Erythroblast (primary cell): ENCODE measurements at regions not wholly inside any gene's neighbourhood (a gene's known extent, or its start where the extent isn't known, plus 50 kb on each side); places are given as distances from the start of the nearest gene placed in this dataset.
"Not testable (repeated sequence)": the region's sequence is repeated elsewhere in the genome, so short reads cannot be mapped to it uniquely, and the experiment has no call there.

Experiments used
- DNase-seq, 2 experiments: peaks; one replicate each; lab custom pipeline; 2025; lab: John Stamatoyannopoulos, UW
- GATA1 ChIP-seq: IDR thresholded peaks from 2 replicates; pipeline ENCODE4 v1.6.1; 2011; ENCODE audit warnings: low read depth, mild to moderate bottlenecking, control low read depth, low read length, moderate library complexity
- POLR2A ChIP-seq: IDR thresholded peaks from 2 replicates; pipeline ENCODE4 v1.6.1; 2011; ENCODE audit warnings: mild to moderate bottlenecking, low read length

DNA sequence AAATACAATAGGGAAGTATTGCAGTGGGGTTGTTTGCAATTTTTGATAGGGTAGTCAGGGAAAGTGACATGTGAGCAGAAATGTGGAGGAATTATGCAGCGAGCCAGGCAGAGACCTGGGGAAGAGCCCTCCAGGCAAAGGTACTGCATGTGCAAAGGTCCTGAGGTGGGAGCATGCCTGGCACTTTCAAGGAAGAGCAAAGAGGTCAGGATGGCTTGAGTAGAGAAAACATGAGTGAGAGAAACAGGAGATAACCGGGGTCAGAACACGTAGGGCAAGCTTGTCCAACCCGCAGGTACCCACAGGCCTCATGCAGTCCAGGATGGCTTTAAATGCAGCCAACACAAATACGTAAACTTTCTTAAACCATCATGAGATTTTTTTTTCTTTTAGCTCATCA, 71.0 kb downstream of the COQ2 start:
- TF ChIP-seq GATA1 (no peak), POLR2A (no peak)
- no peak for DNase-seq

DNA sequence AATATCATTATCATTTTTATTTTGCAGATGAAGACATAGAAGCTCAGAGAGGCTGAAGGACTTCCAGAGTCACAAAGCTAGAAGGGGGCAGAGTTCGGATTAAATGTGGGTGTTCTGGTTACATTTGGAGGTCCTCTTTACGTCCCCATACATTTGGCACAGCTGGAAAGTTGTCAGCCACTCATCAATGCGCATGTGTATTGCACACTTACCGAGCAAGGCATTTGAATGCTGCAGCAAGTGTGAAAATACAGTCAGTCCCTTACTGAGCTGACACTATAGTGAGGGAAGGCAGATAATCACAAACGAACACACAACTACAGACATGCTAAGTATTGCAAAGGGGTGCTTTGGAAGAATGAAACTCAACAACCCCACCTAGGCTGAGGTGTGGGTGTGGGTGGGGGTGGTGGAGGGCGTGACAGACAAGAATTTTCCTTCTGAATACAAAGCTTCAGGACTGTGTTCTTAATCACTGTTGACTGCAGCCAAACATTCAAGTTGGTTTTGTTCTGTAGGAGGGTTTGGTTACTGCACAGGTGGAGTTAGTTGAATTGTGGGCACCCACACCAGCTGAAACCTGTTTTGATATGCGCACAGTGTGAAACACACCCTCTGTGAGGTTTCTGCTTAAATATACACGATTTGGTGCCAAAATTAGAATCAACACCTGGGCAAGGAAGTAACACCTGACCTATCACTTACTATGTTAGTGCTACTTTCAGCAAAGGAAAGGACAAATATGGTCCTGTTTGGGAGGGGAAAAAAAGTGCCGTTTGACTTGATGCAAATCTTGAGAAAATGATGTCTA, 72.4 kb downstream of the COQ2 start:
- no peak for TF ChIP-seq POLR2A
- TF ChIP-seq GATA1 = no peak
- no peak for DNase-seq

DNA sequence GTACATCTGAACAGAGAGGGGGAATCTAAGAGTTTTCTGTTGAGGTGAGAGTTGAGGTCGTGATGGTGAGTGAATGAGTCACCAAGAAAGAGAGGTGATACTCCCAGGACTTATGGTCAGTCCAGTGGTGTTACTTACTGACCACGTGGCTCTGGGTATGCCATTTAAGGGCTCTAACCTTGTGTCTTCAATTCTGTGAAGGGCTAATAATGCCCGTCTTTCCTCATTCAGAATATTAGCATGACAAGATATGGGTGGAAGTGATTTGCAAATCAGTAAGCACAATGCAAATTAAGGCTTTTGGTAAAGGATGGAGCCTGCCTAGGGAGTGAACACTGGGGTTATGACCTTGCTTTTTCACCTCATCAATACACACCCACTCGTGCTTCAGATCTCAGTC, 75.2 kb downstream of the COQ2 start:
- TF ChIP-seq POLR2A (no peak), GATA1 (no peak)
- no peak for DNase-seq

DNA sequence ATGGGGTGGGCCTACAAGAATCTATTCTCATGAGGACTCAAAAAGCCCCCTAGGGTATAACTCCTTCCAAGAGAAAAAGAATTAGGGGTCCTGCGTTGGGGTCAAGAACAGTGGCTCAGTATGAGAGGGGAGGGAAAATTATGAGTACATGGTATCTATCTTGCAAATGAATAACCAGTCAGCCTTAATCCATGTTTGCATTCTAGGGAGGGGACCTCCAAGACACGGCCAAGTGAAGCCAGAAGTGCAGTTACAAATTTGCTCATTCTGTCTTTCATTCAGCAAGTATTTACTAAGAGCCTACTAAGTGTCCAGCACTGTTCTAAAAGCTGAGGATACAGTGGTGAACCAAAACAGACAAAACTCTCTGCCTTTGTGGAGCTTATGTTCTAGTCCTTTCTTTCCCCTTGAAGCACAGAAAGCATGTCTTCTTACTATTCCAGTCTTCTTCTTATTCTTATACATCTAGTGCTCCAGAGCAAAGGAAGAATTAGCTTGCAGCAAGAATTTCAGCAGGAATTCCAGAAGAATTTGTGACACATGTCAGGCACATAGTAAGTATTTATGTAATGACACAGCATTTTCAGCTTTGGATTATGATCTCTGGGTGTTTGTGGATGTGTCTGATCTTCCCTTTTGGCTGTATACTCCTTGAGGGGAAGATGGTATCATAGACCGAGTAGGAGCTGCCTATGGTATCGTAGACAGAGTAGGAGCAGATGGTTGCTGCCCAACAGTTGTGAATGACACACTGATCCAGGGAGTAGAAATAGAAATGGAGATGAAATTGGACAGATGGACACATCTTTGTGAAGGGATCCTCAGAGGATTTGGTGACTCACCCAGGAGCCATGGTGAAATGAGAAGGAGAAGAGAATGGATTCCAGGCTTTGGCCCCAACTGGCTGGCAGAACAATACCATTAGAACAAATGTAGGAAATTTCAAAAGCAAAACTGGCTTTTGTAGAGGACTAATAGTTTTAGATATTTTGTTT, 75.9 kb downstream of the COQ2 start:
- TF ChIP-seq GATA1 (no peak), POLR2A (no peak)
- DNase-seq = no peak

GRCh38 chr4:83207497-83208101, 77.0 kb downstream of the COQ2 start:
- TF ChIP-seq POLR2A (no peak), GATA1 (no peak)
- DNase-seq = no peak

GRCh38 chr4:83205760-83206159, 78.8 kb downstream of the COQ2 start:
- TF ChIP-seq POLR2A = no peak
- no peak for TF ChIP-seq GATA1

GRCh38 chr4:83204731-83205130, 79.9 kb downstream of the COQ2 start:
- no peak for DNase-seq
- TF ChIP-seq POLR2A (no peak), GATA1 (no peak)

More at GRCh38 chr4:83205760-83206159, 78.8 kb downstream of the COQ2 start:
- DNase-seq = no peak

- no peak for TF ChIP-seq GATA1
- no peak for TF ChIP-seq POLR2A
- DNase-seq = no peak
Measured at GRCh38 chr4:83201761-83202160, 82.8 kb downstream of the COQ2 start.

DNA sequence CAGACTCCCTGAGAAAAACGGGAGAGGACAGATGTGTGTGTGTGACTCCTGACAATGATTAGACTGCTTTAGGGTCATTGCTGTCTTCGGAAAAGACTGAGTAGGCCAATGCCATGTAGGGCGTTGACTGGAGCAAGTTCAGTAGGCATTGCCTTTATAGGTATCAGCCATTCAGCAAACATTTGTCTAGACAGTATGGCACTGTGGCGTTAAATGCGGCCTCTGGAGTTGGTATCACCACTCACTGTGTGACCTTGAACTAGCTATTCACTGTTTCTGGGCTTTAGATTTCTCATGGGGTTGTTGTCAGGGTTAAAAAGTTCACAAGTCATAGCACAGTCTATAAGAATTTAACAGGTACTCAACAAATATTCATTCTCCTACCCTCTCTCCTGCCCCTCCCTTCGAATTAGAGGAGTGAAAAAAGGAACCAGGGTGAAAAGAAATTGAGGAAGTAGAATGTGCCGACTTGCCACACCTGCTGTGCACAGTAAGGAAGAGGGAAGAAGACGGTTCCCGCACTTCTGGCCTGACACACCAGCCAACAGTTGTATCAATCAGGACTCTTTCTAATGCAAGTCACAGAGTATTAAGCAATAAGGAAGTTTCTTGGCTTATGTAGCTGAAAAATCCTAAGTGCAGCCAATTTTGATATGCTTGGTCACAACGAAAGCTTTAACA, 83.2 kb upstream of the PLAC8 start:
- DNase-seq = no peak
- TF ChIP-seq POLR2A = no peak
- TF ChIP-seq GATA1 = no peak

DNA sequence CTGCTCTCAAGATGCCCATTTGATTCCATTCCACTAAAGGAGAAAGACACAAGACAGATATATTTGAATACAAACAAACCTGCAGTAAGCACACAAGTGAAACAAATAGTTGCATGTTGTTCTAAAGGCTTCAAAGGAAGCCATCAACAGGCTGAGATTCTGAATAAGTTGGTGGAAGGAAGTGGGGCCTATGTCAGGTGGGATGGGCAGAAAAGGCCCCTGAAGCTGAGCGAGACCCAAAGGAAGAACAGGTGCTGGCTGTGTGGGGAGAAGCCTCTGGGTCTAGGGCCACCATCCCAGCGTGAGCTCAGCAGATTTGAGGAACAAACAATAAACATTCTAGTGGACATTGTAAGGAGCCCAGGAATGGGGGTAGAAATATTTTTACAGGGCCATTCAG, 82.4 kb upstream of the PLAC8 start:
- DNase-seq = no peak
- TF ChIP-seq POLR2A = no peak
- TF ChIP-seq GATA1 = no peak

DNA sequence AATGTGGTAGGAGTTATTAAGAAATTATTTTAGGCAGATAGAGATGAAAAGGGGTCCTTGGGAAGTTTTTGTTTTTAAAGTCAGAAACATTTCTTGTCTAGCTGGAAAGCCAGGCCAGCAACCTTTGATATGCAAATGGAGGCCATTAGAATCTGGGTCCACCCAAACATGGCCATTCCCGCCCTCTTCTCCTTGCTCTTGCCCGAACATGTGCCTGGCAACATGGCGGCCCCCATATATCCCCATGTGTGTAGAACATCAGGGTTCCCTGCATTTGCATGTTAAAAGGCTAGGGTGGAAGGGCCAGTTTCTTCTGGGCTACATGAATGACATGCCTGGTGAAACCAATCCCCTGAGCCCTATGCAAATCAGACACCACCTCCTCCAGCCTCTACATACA, 80.7 kb upstream of the PLAC8 start:
- TF ChIP-seq POLR2A = no peak
- TF ChIP-seq GATA1 = no peak
- no peak for DNase-seq

DNA sequence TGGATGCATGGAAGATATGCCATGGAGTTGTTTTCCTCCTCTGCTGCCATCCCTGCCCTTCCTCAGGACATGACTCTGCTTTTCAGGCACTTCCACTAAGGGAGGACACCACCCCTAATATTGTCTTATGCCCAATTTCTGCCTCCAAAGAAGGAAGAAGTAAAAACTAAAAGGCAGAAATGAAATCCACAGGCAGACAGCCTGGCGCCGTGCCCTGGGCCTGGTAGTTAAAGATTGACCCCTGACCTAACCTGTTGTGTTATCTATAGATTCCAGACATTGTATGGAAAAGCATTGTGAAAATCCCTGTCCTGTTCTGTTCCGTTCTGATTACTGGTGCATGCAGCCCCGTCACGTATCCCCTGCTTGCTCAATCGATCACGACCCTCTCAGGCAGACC, 80.1 kb upstream of the PLAC8 start:
- not testable (repeated sequence) for DNase-seq

DNA sequence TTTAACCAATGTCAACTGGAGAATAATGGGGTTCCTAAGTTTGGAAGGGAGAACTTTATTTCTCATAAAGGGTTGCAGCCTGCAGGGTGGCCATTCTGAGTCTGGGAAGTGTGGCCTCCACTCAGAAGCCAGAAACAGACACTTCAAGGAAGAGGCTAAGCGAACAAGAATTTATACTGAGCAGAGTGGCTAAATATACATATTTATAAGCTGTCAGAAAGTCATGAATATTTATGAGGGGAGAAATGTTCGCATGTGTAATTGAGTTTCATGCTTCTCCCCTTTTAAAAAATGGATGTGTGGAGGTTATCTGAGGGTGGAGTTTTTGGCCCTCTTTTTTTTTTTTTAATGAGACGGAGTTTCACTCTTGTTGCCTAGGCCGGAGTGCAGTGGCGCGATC, 78.1 kb upstream of the PLAC8 start:
- no peak for DNase-seq
- TF ChIP-seq POLR2A = no peak
- no peak for TF ChIP-seq GATA1
